8988T (cell line): ENCODE measurements at regions not wholly inside any gene's neighbourhood (a gene's known extent, or its start where the extent isn't known, plus 50 kb on each side); places are given as distances from the start of the nearest gene placed in this dataset.
A peak's percentile ranks its signal among the peaks of the same experiment; 100 is the strongest.

ENCODE experiments used
- DNase-seq: peaks from one replicate; pipeline ENCODE4 v3.0.0; 2011

- DNase-seq = no peak
Measured at GRCh38 chr9:89554307-89555035, 50.3 kb upstream of the GADD45G start.

DNA sequence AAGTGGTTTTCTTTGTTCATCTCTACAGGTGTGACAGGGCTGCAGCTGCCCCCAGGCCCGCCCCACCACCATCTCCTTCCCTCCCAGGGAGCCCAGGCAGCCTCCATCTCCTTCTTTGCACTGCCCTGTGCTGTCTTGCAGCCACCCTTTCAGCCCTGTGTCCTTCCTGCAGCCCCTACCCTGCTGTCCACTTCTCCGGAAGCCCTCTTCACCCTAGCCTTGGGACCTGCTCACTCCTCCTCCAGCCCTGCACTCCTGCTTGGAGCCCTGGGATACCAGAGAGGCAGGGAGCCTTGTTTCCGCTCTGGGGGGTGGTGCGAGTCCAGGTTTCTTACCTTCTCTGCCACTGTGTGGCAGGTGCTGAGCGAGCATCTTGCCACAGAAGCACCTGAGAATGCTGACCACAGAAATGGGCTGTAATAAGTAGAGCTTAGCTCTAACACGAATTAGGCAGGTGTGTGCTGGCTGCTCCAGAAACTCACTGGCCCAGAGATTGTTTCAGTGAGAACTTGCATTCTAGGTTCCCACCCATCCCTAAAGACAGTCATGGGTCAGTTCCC lies 51.3 kb upstream of the GADD45G start:
- DNase-seq = no peak

DNA sequence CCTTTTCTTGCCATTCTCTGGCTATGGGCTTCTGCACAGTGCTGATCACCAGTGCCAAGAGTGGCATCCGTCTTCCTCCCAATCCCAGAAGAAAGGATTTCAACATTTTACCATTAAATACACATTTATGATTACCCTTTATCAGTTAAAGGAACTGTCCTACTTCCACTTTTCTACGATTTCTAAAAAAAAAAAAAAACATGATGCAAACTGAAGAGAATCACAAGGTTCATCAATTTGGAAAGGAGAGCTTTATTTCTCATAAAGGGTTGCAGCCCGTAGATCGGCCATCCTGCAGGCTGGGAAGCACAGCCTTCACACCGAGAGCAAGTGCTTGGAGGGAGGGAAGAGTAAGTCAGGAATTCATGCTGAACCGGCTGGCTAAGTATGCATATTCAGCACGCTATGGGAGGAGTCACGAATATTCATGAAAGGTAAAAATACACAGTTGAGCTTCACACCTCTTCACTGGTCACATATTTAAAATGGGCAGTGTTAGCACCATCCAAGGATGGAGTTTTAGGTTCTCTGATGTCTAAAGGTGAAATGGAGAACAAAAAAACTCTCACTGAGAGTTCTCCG lies 52.5 kb upstream of the SEMA4D start:
- DNase-seq = no peak

- DNase-seq = peak; percentile 63
Measured at GRCh38 chr9:89549031-89549644, 51.2 kb upstream of the SEMA4D start.

GRCh38 chr9:89548071-89548638 lies 50.2 kb upstream of the SEMA4D start:
- DNase-seq = no peak
